ENCODE measurements at regions not wholly inside any gene's neighbourhood (a gene's known extent, or its start where the extent isn't known, plus 50 kb on each side); places are given as distances from the start of the nearest gene placed in this dataset.
A peak's percentile ranks its signal among the peaks of the same experiment; 100 is the strongest.

DNA sequence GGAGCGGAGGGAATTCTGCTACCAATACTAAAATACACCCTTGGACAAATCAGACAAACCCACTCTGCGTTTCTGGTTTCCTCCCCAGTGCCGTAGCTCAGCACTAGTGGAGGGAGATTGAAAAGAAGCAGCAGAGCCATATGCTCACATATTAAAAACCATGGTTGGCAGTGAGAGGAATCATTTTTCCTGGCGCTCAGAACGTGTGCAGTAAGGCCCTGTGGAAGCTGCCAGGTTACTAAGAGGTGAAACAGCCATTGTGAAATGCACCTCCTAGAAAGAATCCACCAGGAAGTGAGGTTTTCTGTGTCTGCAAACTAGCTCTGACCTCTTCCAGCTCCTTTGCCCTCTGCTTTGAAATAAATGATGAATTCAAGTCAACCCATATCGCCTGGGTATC, 177.2 kb downstream of the ERCC6L2 start:
- 82 to 86% methylated on average over 4 to 6 of the region's 6 CpGs for WGBS, 2 donors (ENCODE audit: low coverage in 1 of 2)
- H3K27ac ChIP-seq = no peak overlapping the region
- H3K36me3 ChIP-seq = no peaks in the 10 kb centered on the region
- H3K27me3 ChIP-seq = no peaks in the 10 kb centered on the region
- peaks cover 0 to 15% (median 4%) of the 10 kb centered on the region in 4 donors for H3K4me1 ChIP-seq
- no peaks in the 10 kb centered on the region for H3K9me3 ChIP-seq
- H3K4me3 ChIP-seq = no peak overlapping the region
- no peak for DNase-seq
- intact Hi-C loops (cut with DNase I; ENCODE audit: low total_unique reads) = no loop called here
- in situ Hi-C loops (cut with MboI; ENCODE audit: low pct_ligation_motif_present in 1 of 4, low pct_unique_long_range_greater_than_20kb in 1 of 4, low sequenced_read_pairs in 3 of 4) = loop anchor here in 1 of 4 donors (25.0 kb wide), 1 partner anchor 160 kb away; no protein-coding TSS in a partner anchor
- TF ChIP-seq, protein P1, sequence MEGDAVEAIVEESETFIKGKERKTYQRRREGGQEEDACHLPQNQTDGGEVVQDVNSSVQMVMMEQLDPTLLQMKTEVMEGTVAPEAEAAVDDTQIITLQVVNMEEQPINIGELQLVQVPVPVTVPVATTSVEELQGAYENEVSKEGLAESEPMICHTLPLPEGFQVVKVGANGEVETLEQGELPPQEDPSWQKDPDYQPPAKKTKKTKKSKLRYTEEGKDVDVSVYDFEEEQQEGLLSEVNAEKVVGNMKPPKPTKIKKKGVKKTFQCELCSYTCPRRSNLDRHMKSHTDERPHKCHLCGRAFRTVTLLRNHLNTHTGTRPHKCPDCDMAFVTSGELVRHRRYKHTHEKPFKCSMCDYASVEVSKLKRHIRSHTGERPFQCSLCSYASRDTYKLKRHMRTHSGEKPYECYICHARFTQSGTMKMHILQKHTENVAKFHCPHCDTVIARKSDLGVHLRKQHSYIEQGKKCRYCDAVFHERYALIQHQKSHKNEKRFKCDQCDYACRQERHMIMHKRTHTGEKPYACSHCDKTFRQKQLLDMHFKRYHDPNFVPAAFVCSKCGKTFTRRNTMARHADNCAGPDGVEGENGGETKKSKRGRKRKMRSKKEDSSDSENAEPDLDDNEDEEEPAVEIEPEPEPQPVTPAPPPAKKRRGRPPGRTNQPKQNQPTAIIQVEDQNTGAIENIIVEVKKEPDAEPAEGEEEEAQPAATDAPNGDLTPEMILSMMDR (IDR thresholded peaks at IDR 0.05) = no peak
- no peak for TF ChIP-seq POLR2A (IDR thresholded peaks at IDR 0.05)
- no peak for TF ChIP-seq EP300 (IDR thresholded peaks at IDR 0.05; ENCODE audit: low read depth)
- no peak for TF ChIP-seq POLR2AphosphoS5 (IDR thresholded peaks at IDR 0.05)

DNA sequence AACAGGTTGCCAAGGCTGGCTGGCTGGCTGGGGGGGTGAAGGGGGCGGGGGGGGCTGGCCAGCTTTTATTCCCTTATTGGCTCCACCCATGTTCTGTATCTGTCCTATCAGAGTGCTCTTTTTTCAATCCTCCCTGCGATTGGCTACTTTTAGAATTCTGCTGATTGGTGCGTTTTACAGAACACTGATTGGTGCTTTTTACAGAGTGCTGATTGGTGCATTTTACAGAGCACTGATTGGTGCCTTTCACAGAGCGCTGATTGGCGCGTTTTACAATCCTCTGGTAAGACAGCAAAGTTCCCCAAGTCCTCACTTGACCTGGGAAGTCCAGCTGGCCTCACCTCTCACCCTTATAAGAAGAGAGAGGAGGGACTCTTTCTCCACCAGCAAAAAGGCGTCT, 175.9 kb downstream of the ERCC6L2 start:
- no peak for DNase-seq
- 89 to 93% methylated on average over 5 to 7 of the region's 7 CpGs for WGBS, 2 donors (ENCODE audit: low coverage in 1 of 2)
- in situ Hi-C loops (cut with MboI; ENCODE audit: low pct_ligation_motif_present in 1 of 4, low pct_unique_long_range_greater_than_20kb in 1 of 4, low sequenced_read_pairs in 3 of 4) (loop anchor here in 1 of 4 donors (25.0 kb wide), 1 partner anchor 161 kb away; no protein-coding TSS in a partner anchor), intact Hi-C loops (cut with DNase I; ENCODE audit: low total_unique reads) (no loop called here)
- H3K4me3 ChIP-seq = no peak overlapping the region
- peaks cover 3% of the 10 kb centered on the region for H3K27me3 ChIP-seq
- H3K9me3 ChIP-seq = no peaks in the 10 kb centered on the region
- H3K4me1 ChIP-seq = peaks cover 0 to 20% (median 4%) of the 10 kb centered on the region in 4 donors
- no peaks in the 10 kb centered on the region for H3K36me3 ChIP-seq
- TF ChIP-seq POLR2A (IDR thresholded peaks at IDR 0.05) (no peak), EP300 (IDR thresholded peaks at IDR 0.05; ENCODE audit: low read depth) (no peak)
- TF ChIP-seq, protein P1 (IDR thresholded peaks at IDR 0.05) = no peak
- H3K27ac ChIP-seq = no peak overlapping the region

DNA sequence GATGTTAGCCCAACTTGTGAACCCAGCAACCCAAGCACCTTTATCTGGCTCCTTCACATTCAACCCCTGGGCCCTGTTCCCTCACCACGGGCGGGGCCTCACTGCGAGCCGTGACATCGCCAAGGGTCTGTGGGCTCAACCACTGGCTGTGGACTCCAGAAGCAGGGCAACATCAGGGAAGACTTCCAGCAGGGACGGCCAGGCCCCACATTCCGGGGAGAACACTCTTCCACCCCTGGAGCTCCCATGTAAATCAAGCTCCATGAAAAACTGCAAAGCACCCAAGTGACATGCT, 175.3 kb downstream of the ERCC6L2 start:
- 98% methylated on average over 7 of the region's 7 CpGs; no CpG with 5 or more reads in 1 of the 2 donors for WGBS, 2 donors (ENCODE audit: low coverage in 1 of 2)
- TF ChIP-seq POLR2AphosphoS5 (IDR thresholded peaks at IDR 0.05) (no peak), POLR2A (IDR thresholded peaks at IDR 0.05) (no peak), EP300 (IDR thresholded peaks at IDR 0.05; ENCODE audit: low read depth) (no peak)
- TF ChIP-seq, protein P1 (IDR thresholded peaks at IDR 0.05) = no peak
- H3K4me1 ChIP-seq = peaks cover 0 to 20% (median 4%) of the 10 kb centered on the region in 4 donors
- no peak for DNase-seq
- peaks cover 3% of the 10 kb centered on the region for H3K27me3 ChIP-seq
- no peaks in the 10 kb centered on the region for H3K9me3 ChIP-seq
- H3K27ac ChIP-seq = no peak overlapping the region
- H3K4me3 ChIP-seq = no peak overlapping the region
- in situ Hi-C loops (cut with MboI; ENCODE audit: low pct_ligation_motif_present in 1 of 4, low pct_unique_long_range_greater_than_20kb in 1 of 4, low sequenced_read_pairs in 3 of 4) = loop anchor here in 1 of 4 donors (25.0 kb wide), 1 partner anchor 161 kb away; no protein-coding TSS in a partner anchor
- no peaks in the 10 kb centered on the region for H3K36me3 ChIP-seq
- intact Hi-C loops (cut with DNase I; ENCODE audit: low total_unique reads) = no loop called here

DNA sequence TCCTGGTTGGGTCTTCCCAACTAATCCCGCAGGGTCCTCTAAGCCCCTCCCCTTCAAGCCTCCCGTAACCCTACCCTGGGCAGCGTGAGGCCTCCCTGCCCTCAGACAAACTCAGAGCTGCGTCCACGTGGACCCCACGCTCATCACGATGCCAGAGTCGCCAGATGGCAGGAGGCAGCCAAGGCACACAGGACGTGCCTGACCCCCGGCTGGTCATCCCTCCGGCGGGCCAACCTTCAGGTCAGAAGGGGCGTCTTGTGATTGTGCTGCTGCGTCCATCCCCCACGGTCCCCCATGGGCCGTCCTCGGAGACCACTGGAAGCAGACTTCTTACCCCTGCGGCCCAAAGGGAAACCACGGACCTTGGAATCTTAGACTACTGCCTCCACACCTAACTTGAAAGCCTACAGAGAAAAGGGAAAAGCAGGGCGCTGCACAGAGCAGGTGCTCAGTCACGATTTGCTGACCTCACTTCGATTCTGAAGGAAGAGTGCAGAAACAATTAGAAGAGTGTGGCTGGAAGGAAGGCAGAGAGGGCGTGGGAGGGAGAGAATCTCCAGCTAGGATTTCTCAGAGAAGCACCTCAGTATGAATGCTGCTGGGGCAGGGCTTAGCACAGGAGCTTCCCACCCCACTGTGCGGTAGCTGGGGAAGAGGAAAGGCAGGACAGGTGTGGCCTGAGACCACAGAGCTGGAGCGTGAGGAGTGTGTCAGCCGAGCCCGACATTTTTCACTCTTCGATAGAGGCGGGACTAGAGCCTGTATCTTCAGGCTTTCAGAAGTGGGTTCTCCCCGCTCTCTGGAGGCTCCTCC, 174.8 kb downstream of the ERCC6L2 start:
- no peaks in the 10 kb centered on the region for H3K9me3 ChIP-seq
- TF ChIP-seq POLR2A (IDR thresholded peaks at IDR 0.05) = no peak
- no peak for TF ChIP-seq POLR2AphosphoS5 (IDR thresholded peaks at IDR 0.05)
- no peak for TF ChIP-seq EP300 (IDR thresholded peaks at IDR 0.05; ENCODE audit: low read depth)
- TF ChIP-seq, protein P1 (IDR thresholded peaks at IDR 0.05) = no peak
- H3K4me3 ChIP-seq = no peak overlapping the region
- intact Hi-C loops (cut with DNase I; ENCODE audit: low total_unique reads) (no loop called here), in situ Hi-C loops (cut with MboI; ENCODE audit: low pct_ligation_motif_present in 1 of 4, low pct_unique_long_range_greater_than_20kb in 1 of 4, low sequenced_read_pairs in 3 of 4) (loop anchor here in 1 of 4 donors (25.0 kb wide), 1 partner anchor 162 kb away; no protein-coding TSS in a partner anchor)
- 89 to 90% methylated on average over 2 to 30 of the region's 30 CpGs for WGBS, 2 donors (ENCODE audit: low coverage in 1 of 2)
- peaks cover 0 to 20% (median 4%) of the 10 kb centered on the region in 4 donors for H3K4me1 ChIP-seq
- H3K27ac ChIP-seq = peak overlapping the region in 1 of 4 donors; percentile 69
- H3K27me3 ChIP-seq = peaks cover 3% of the 10 kb centered on the region
- no peaks in the 10 kb centered on the region for H3K36me3 ChIP-seq
- no peak for DNase-seq
